H1 (cell line): ENCODE measurements at regions not wholly inside any gene's neighbourhood (a gene's known extent, or its start where the extent isn't known, plus 50 kb on each side); places are given as distances from the start of the nearest gene placed in this dataset.

Experiments used
- CTCF ChIA-PET: fragments of 300-600 bp; sonication (Branson Sonifier 250); formaldehyde crosslinking; loops from one replicate; lab custom pipeline; 2021; ENCODE audit not compliant: partially characterized antibody; lab: Charles Lee
- POLR2A ChIA-PET: fragments of 300-600 bp; sonication (Branson Sonifier 250); formaldehyde crosslinking; loops from one replicate; lab custom pipeline; 2021; ENCODE audit warnings: inconsistent platforms; ENCODE audit not compliant: partially characterized antibody; lab: Charles Lee
- DNase-seq, 2 experiments: peaks; one replicate each; pipeline versions ENCODE4 v3.0.0 to v3.0.0-alpha.2; 2010 to 2022; ENCODE audit warnings: low spot score in 2 of 2, low read depth in 1 of 2, mixed read lengths in 1 of 2
- FAIRE-seq: peaks from 2 replicates; lab custom pipeline; 2011; peaks lifted over from hg19 to GRCh38; lab: Jason Lieb, UNC
- H2AFZ ChIP-seq: 2 replicates; pipeline ENCODE4 v1.8.1; 2012; ENCODE audit warnings: low read length, inconsistent platforms
- H2AK5ac ChIP-seq: 2 replicates; pipeline ENCODE4 v1.6.1; 2013; ENCODE audit warnings: low read depth, low read length
- H2BK120ac ChIP-seq: replicated peaks from 2 replicates; pipeline ENCODE3; 2013; ENCODE audit warnings: low read depth, low read length, inconsistent platforms
- H2BK12ac ChIP-seq: 2 replicates; pipeline ENCODE4 v1.6.1; 2013; ENCODE audit warnings: low read depth, low read length
- H2BK15ac ChIP-seq: 2 replicates; pipeline ENCODE4 v1.6.1; 2013; ENCODE audit warnings: low read length
- H2BK20ac ChIP-seq: 2 replicates; pipeline ENCODE4 v1.6.1; 2013; ENCODE audit warnings: low read length
- H2BK5ac ChIP-seq: 2 replicates; pipeline ENCODE4 v1.6.1; 2013; ENCODE audit warnings: low read depth, low read length
- H3K14ac ChIP-seq: 2 replicates; pipeline ENCODE4 v1.6.1; 2013; ENCODE audit warnings: inconsistent platforms; ENCODE audit not compliant: insufficient read length
- H3K18ac ChIP-seq: 2 replicates; pipeline ENCODE4 v1.6.1; 2013; ENCODE audit warnings: low read length; ENCODE audit errors: extremely low read depth
- H3K23ac ChIP-seq: 2 replicates; pipeline ENCODE4 v1.6.1; 2013; ENCODE audit warnings: inconsistent platforms; ENCODE audit not compliant: insufficient read length
- H3K23me2 ChIP-seq: 2 replicates; pipeline ENCODE4 v1.6.1; 2013; ENCODE audit warnings: low read depth, low read length
- H3K27ac ChIP-seq: 2 replicates; pipeline ENCODE4 v1.6.1; 2011; ENCODE audit warnings: low read depth, low read length, inconsistent platforms
- H3K27me3 ChIP-seq, 4 experiments: replicated peaks in 1 of 4; 1 replicate in 1 of 4; 2 replicates in 3 of 4; pipeline versions ENCODE4 v1.6.1 to v1.8.1; 2011 to 2013; ENCODE audit warnings: low read length in 3 of 4, mild to moderate bottlenecking in 3 of 4, inconsistent platforms in 2 of 4, mixed read lengths in 2 of 4, moderate library complexity in 1 of 4; ENCODE audit not compliant: control insufficient read depth in 3 of 4, insufficient read depth in 3 of 4; ENCODE audit errors: extremely low read depth in 1 of 4
- H3K36me3 ChIP-seq, 4 experiments: 2 replicates each; pipeline versions ENCODE4 v1.6.1 to v1.8.1; 2011 to 2013; ENCODE audit warnings: mild to moderate bottlenecking in 4 of 4, low read length in 3 of 4, moderate library complexity in 2 of 4, control low read depth in 1 of 4, inconsistent platforms in 1 of 4; ENCODE audit not compliant: insufficient read depth in 4 of 4, control insufficient read depth in 2 of 4
- H3K4ac ChIP-seq: replicated peaks from 2 replicates; pipeline ENCODE3; 2013; ENCODE audit warnings: low read length, low read depth, mixed read lengths, inconsistent platforms; ENCODE audit not compliant: insufficient read length
- H3K4me1 ChIP-seq, 4 experiments: replicated peaks in 1 of 4; 1 replicate in 1 of 4; 2 replicates in 3 of 4; pipeline versions ENCODE4 v1.6.1 to v1.8.1; 2011 to 2013; ENCODE audit warnings: low read length in 3 of 4, inconsistent platforms in 2 of 4, mixed read lengths in 1 of 4; ENCODE audit not compliant: insufficient read depth in 4 of 4, control insufficient read depth in 3 of 4
- H3K4me2 ChIP-seq, 2 experiments: 2 replicates each; pipeline versions ENCODE4 v1.6.1 to v1.8.1; 2011 to 2013; ENCODE audit warnings: low read depth in 2 of 2, low read length in 2 of 2, control low read depth in 1 of 2, inconsistent platforms in 1 of 2, mild to moderate bottlenecking in 1 of 2; ENCODE audit not compliant: insufficient read depth in 1 of 2
- H3K4me3 ChIP-seq, 4 experiments: fragments of 200-600, 300-600 bp in 1 of 4; sonication (generic), shearing (Covaris generic), sonication (Bioruptor Twin) in 1 of 4; 2 replicates each; pipeline versions ENCODE4 v1.5.1 to v1.8.1; 2011 to 2016; ENCODE audit warnings: low read length in 4 of 4, low read depth in 3 of 4, control low read depth in 2 of 4, inconsistent platforms in 2 of 4, mild to moderate bottlenecking in 2 of 4, mixed read lengths in 1 of 4, moderate library complexity in 1 of 4; ENCODE audit not compliant: insufficient read depth in 2 of 4; ENCODE audit errors: extremely low read depth in 1 of 4
- H3K56ac ChIP-seq: replicated peaks from 2 replicates; pipeline ENCODE3; 2013; ENCODE audit warnings: low read depth, mild to moderate bottlenecking, mixed read lengths, low read length, inconsistent platforms; ENCODE audit not compliant: insufficient read length
- H3K79me1 ChIP-seq: 2 replicates; pipeline ENCODE4 v1.6.1; 2013; ENCODE audit warnings: low read depth, low read length, control low read depth
- H3K79me2 ChIP-seq, 2 experiments: 2 replicates each; pipeline versions ENCODE4 v1.6.1 to v1.8.1; 2012 to 2013; ENCODE audit warnings: low read length in 2 of 2, mild to moderate bottlenecking in 2 of 2, inconsistent platforms in 1 of 2; ENCODE audit not compliant: insufficient read depth in 2 of 2, control insufficient read depth in 1 of 2
- H3K9ac ChIP-seq, 4 experiments: replicated peaks in 1 of 4; 1 replicate in 1 of 4; 2 replicates in 3 of 4; pipeline versions ENCODE4 v1.6.1 to v1.8.1; 2011 to 2013; ENCODE audit warnings: low read depth in 3 of 4, low read length in 3 of 4, control low read depth in 2 of 4, mild to moderate bottlenecking in 2 of 4, moderate library complexity in 2 of 4, inconsistent platforms in 1 of 4; ENCODE audit errors: extremely low read depth in 1 of 4
- H3K9me3 ChIP-seq, 2 experiments: 2 replicates each; pipeline versions ENCODE4 v1.6.1 to v1.8.1; 2012 to 2013; ENCODE audit warnings: mild to moderate bottlenecking in 2 of 2, moderate library complexity in 2 of 2, control low read depth in 1 of 2, inconsistent platforms in 1 of 2, low read depth in 1 of 2, low read length in 1 of 2, mixed read lengths in 1 of 2; ENCODE audit not compliant: insufficient read depth in 2 of 2
- H4K20me1 ChIP-seq, 2 experiments: replicated peaks in 1 of 2; 2 replicates each; pipeline versions ENCODE3 to v1.8.1; 2011 to 2013; ENCODE audit warnings: inconsistent platforms in 2 of 2, low read length in 2 of 2, mild to moderate bottlenecking in 1 of 2; ENCODE audit not compliant: insufficient read depth in 2 of 2, control insufficient read depth in 1 of 2
- H4K5ac ChIP-seq: 2 replicates; pipeline ENCODE4 v1.6.1; 2013; ENCODE audit warnings: low read length, low read depth, mixed read lengths, inconsistent platforms; ENCODE audit not compliant: insufficient read length
- H4K8ac ChIP-seq: 2 replicates; pipeline ENCODE4 v1.8.0; 2013; ENCODE audit warnings: mild to moderate bottlenecking, moderate library complexity, low read length, inconsistent platforms; ENCODE audit not compliant: insufficient read depth; ENCODE audit errors: extremely low read depth
- H4K91ac ChIP-seq: replicated peaks from 2 replicates; pipeline ENCODE3; 2013; ENCODE audit warnings: low read length, mixed read lengths, inconsistent platforms; ENCODE audit not compliant: insufficient read length
- BACH1 ChIP-seq: IDR thresholded peaks from 2 replicates; pipeline ENCODE4 v1.6.1; 2012; ENCODE audit warnings: low read length, improper control_type of control experiment
- FOSL1 ChIP-seq: IDR thresholded peaks from 2 replicates; pipeline ENCODE4 v1.6.1; 2011; ENCODE audit warnings: mild to moderate bottlenecking, low read depth, low read length, moderate library complexity; ENCODE audit not compliant: insufficient read depth
- JUN ChIP-seq: IDR thresholded peaks from 2 replicates; pipeline ENCODE4 v1.6.1; 2011; ENCODE audit warnings: low read depth, mild to moderate bottlenecking, improper control_type of control experiment, low read length
- JUND ChIP-seq: IDR thresholded peaks from 2 replicates; pipeline ENCODE4 v1.6.1; 2011; ENCODE audit warnings: mild to moderate bottlenecking, improper control_type of control experiment, low read length
- MAFK ChIP-seq: IDR thresholded peaks from 2 replicates; pipeline ENCODE4 v1.6.1; 2012; ENCODE audit warnings: low read depth, mild to moderate bottlenecking, improper control_type of control experiment, low read length
- POLR2A ChIP-seq, 2 experiments: IDR thresholded peaks; 1 replicate in 1 of 2; 2 replicates in 1 of 2; pipeline ENCODE4 v1.6.1; 2011; ENCODE audit warnings: low read depth in 2 of 2, low read length in 2 of 2, mild to moderate bottlenecking in 2 of 2; ENCODE audit errors: control extremely low read depth in 1 of 2
- POU5F1 ChIP-seq: IDR thresholded peaks from 2 replicates; pipeline ENCODE4 v1.6.1; 2011; ENCODE audit warnings: low read depth, mild to moderate bottlenecking, low read length, moderate library complexity
- SAP30 ChIP-seq: fragments of 300-600 bp; sonication (generic); IDR thresholded peaks from 2 replicates; pipeline ENCODE4 v1.7.1; 2012; ENCODE audit warnings: low read length, moderate library complexity, mild to moderate bottlenecking, inconsistent platforms; ENCODE audit not compliant: insufficient read depth, insufficient replicate concordance
- TAF7 ChIP-seq: optimal IDR thresholded peaks from 2 replicates; pipeline ENCODE3; 2011; ENCODE audit warnings: low read depth, mild to moderate bottlenecking, inconsistent platforms, low read length, moderate library complexity, borderline replicate concordance
- TEAD4 ChIP-seq: IDR thresholded peaks from 2 replicates; pipeline ENCODE4 v1.6.1; 2012; ENCODE audit warnings: low read depth, low read length, inconsistent platforms, mixed read lengths
- WGBS, 2 experiments: shearing (Covaris generic) in 1 of 2; methylation state at CpG; one replicate each; pipeline versions ENCODE4 v1.1.6 to v1.1.7; 2013 to 2015; ENCODE audit warnings: low lambda C conversion rate in 2 of 2, mixed read lengths in 2 of 2, inconsistent platforms in 1 of 2, low coverage in 1 of 2, missing lambda C conversion rate in 1 of 2; ENCODE audit not compliant: insufficient replicate concordance in 2 of 2, insufficient coverage in 1 of 2, insufficient read length in 1 of 2; ENCODE audit errors: extremely low coverage in 1 of 2, missing lambda C conversion rate in 1 of 2; 5-methylcytosine and 5-hydroxymethylcytosine counted together

- H2BK15ac ChIP-seq: no peak overlapping the region
- H4K8ac ChIP-seq: no peak overlapping the region
- H2BK12ac ChIP-seq: no peak overlapping the region
- no peaks in the 10 kb centered on the region for H3K9me3 ChIP-seq
- H4K5ac ChIP-seq: no peak overlapping the region
- no peak overlapping the region for H3K9ac ChIP-seq
- ChIA-PET CTCF (no interaction called here), POLR2A (no interaction called here)
- no peak for DNase-seq
- no peak overlapping the region for H2AFZ ChIP-seq
- TF ChIP-seq TAF7: no peak
- no peak for TF ChIP-seq JUN
- TF ChIP-seq POLR2A (IDR thresholded peaks at IDR 0.05; ENCODE audit: control extremely low read depth in 1 of 2, low read depth in 2 of 2, low read length in 2 of 2): no peak
- no peak for TF ChIP-seq JUND
- TF ChIP-seq TEAD4: no peak
- no peak for TF ChIP-seq MAFK
- TF ChIP-seq FOSL1: no peak
- no peak for TF ChIP-seq BACH1
- no peak for TF ChIP-seq SAP30
- no peak for TF ChIP-seq POU5F1
- H3K4me1 ChIP-seq: 0 out of 7 replicates have a peak, but pooled peaks cover 0 to 2% (median 0%) of the 10 kb centered on the region in 4 experiments
- no peak overlapping the region for H3K27ac ChIP-seq
- H4K91ac ChIP-seq: no peak overlapping the region
- no peaks in the 10 kb centered on the region for H3K79me2 ChIP-seq
- H2BK20ac ChIP-seq: no peak overlapping the region
- H3K18ac ChIP-seq: no peak overlapping the region
- H3K4me2 ChIP-seq: no peak overlapping the region
- no peaks in the 10 kb centered on the region for H3K79me1 ChIP-seq
- H2AK5ac ChIP-seq: no peak overlapping the region
- H3K23me2 ChIP-seq: no peaks in the 10 kb centered on the region
- H3K56ac ChIP-seq: no peak overlapping the region
- no peak overlapping the region for H2BK5ac ChIP-seq
- H3K14ac ChIP-seq: no peak overlapping the region
- no peak overlapping the region for H3K4ac ChIP-seq
- FAIRE-seq: no peak
- no peaks in the 10 kb centered on the region for H3K36me3 ChIP-seq
- H3K4me3 ChIP-seq: no peak overlapping the region
- 81% methylated on average over 2 of the region's 2 CpGs; no CpG with 5 or more reads in 1 of the 2 experiments for WGBS, 2 experiments
- H4K20me1 ChIP-seq: no peaks in the 10 kb centered on the region
- H3K23ac ChIP-seq: no peak overlapping the region
- H3K27me3 ChIP-seq: no peaks in the 10 kb centered on the region
- H2BK120ac ChIP-seq: no peak overlapping the region
Measured at GRCh38 chr2:125167152-125167551, 1142.1 kb downstream of the CNTNAP5 start.
